C4-2B (cell line): ENCODE measurements at regions not wholly inside any gene's neighbourhood (a gene's known extent, or its start where the extent isn't known, plus 50 kb on each side); places are given as distances from the start of the nearest gene placed in this dataset.

ENCODE experiments used
- CTCF ChIP-seq: fragments of 450-650 bp; conservative IDR thresholded peaks from 2 replicates; pipeline ENCODE4 v1.5.1; 2017; ENCODE audit warnings: mild to moderate bottlenecking
- ZFX ChIP-seq: fragments of 450-650 bp; IDR thresholded peaks from 2 replicates; pipeline ENCODE4 v1.6.1; 2017

- TF ChIP-seq CTCF (no peak), ZFX (no peak)
These were observed 108.3 kb upstream of the CNTNAP2 start for GRCh38 chr7:146008293-146008692.
